ENCODE measurements at regions not wholly inside any gene's neighbourhood (a gene's known extent, or its start where the extent isn't known, plus 50 kb on each side); places are given as distances from the start of the nearest gene placed in this dataset.

GRCh38 chr9:82524407-82524806, 535.8 kb downstream of the SPATA31D1 start:
- no peak overlapping the region for H3K4me3 ChIP-seq

GRCh38 chr9:82526577-82526976, 536.4 kb downstream of the RASEF start:
- WGBS, 2 donors, result 77 to 88% methylated on average over 1 of the region's 1 CpG
- Histone ChIP-seq H3K36me3 (no peaks in the 10 kb centered on the region), H3K27ac (no peak overlapping the region), H3K27me3 (no peaks in the 10 kb centered on the region), H3K4me3 (no peak overlapping the region), H3K4me1 (no peaks in the 10 kb centered on the region), H3K9me3 (peaks cover 0 to 10% (median 4%) of the 10 kb centered on the region in 4 donors)
- intact Hi-C loops (cut with DNase I), result no loop called here
- TF ChIP-seq CTCF (IDR thresholded peaks at IDR 0.05) (no peak), EP300 (IDR thresholded peaks at IDR 0.05) (no peak), POLR2A (IDR thresholded peaks at IDR 0.05) (no peak), POLR2AphosphoS5 (IDR thresholded peaks at IDR 0.05) (no peak)
- no peak for DNase-seq

More at GRCh38 chr9:82524407-82524806, 535.8 kb downstream of the SPATA31D1 start:
- DNase-seq, result no peak
- H3K4me1 ChIP-seq, result peaks cover 0 to 4% (median 1%) of the 10 kb centered on the region in 4 donors
- intact Hi-C loops (cut with DNase I), result no loop called here
- no peak overlapping the region for H3K27ac ChIP-seq
- peaks cover 0 to 10% (median 4%) of the 10 kb centered on the region in 4 donors for H3K9me3 ChIP-seq
- 93 to 99% methylated on average over 1 of the region's 1 CpG for WGBS, 2 donors
- no peak for TF ChIP-seq POLR2A (IDR thresholded peaks at IDR 0.05)
- TF ChIP-seq POLR2AphosphoS5 (IDR thresholded peaks at IDR 0.05), result no peak
- no peak for TF ChIP-seq EP300 (IDR thresholded peaks at IDR 0.05)
- TF ChIP-seq CTCF (IDR thresholded peaks at IDR 0.05), result no peak
- no peaks in the 10 kb centered on the region for H3K27me3 ChIP-seq
- no peaks in the 10 kb centered on the region for H3K36me3 ChIP-seq

GRCh38 chr9:82531795-82532194, 531.1 kb downstream of the RASEF start:
- Histone ChIP-seq H3K4me3 (no peak overlapping the region), H3K27me3 (no peaks in the 10 kb centered on the region), H3K27ac (no peak overlapping the region), H3K9me3 (peaks cover 0 to 10% (median 3%) of the 10 kb centered on the region in 4 donors), H3K4me1 (no peaks in the 10 kb centered on the region), H3K36me3 (no peaks in the 10 kb centered on the region)
- DNase-seq, result no peak
- intact Hi-C loops (cut with DNase I), result loop anchor here (5.0 kb wide), 2 partner anchors 76 to 431 kb away; no protein-coding TSS in a partner anchor
- TF ChIP-seq EP300 (IDR thresholded peaks at IDR 0.05) (no peak), POLR2A (IDR thresholded peaks at IDR 0.05) (no peak), POLR2AphosphoS5 (IDR thresholded peaks at IDR 0.05) (no peak), CTCF (IDR thresholded peaks at IDR 0.05) (no peak)

GRCh38 chr9:82532504-82533180, 530.3 kb downstream of the RASEF start:
- DNase-seq, result no peak
- no peak for TF ChIP-seq POLR2AphosphoS5 (IDR thresholded peaks at IDR 0.05)
- peak in 2 of 4 experiments; percentile 22 to 34 for TF ChIP-seq CTCF (IDR thresholded peaks at IDR 0.05)
- Histone ChIP-seq H3K9me3 (peaks cover 0 to 4% (median 0%) of the 10 kb centered on the region in 4 donors), H3K4me3 (no peak overlapping the region), H3K27me3 (no peaks in the 10 kb centered on the region), H3K4me1 (no peaks in the 10 kb centered on the region), H3K36me3 (no peaks in the 10 kb centered on the region), H3K27ac (no peak overlapping the region)
- intact Hi-C loops (cut with DNase I), result loop anchor here (5.0 kb wide), 2 partner anchors 75 to 430 kb away; no protein-coding TSS in a partner anchor
- WGBS, 2 donors, result 35 to 49% methylated on average over 2 of the region's 2 CpGs
